Neural progenitor cell (in vitro differentiated cells): ENCODE measurements at regions not wholly inside any gene's neighbourhood (a gene's known extent, or its start where the extent isn't known, plus 50 kb on each side); places are given as distances from the start of the nearest gene placed in this dataset.

ENCODE experiments used
- DNase-seq: peaks from one replicate; pipeline ENCODE4 v3.0.0-alpha.2; 2016; ENCODE audit warnings: low spot score
- H2AFZ ChIP-seq: fragments of 200-600 bp; sonication (generic); replicated peaks from 2 replicates; pipeline ENCODE4 v1.6.1; 2016; ENCODE audit warnings: antibody characterized with exemption
- H3F3A ChIP-seq: fragments of 200-600 bp; sonication (generic); 2 replicates; pipeline ENCODE4 v1.6.1; 2016; ENCODE audit warnings: antibody characterized with exemption, low read depth
- H3K27ac ChIP-seq: fragments of 200-600 bp; sonication (generic); 2 replicates; pipeline ENCODE4 v1.5.1; 2016; ENCODE audit warnings: mild to moderate bottlenecking
- H3K27me3 ChIP-seq: fragments of 200-600 bp; sonication (generic); 2 replicates; pipeline ENCODE4 v1.6.1; 2016; ENCODE audit warnings: mild to moderate bottlenecking, moderate library complexity
- H3K36me3 ChIP-seq: fragments of 200-600 bp; sonication (generic); 2 replicates; pipeline ENCODE4 v1.5.1; 2016
- H3K4me1 ChIP-seq: fragments of 200-600 bp; sonication (generic); 2 replicates; pipeline ENCODE4 v1.6.1; 2016; ENCODE audit warnings: mixed run types
- H3K4me2 ChIP-seq: fragments of 200-600 bp; sonication (generic); 2 replicates; pipeline ENCODE4 v1.6.1; 2016
- H3K4me3 ChIP-seq: fragments of 200-600 bp; sonication (generic); 2 replicates; pipeline ENCODE4 v1.5.1; 2016
- H3K79me2 ChIP-seq: fragments of 200-600 bp; sonication (generic); 2 replicates; pipeline ENCODE4 v1.6.1; 2016; ENCODE audit warnings: low read depth
- H3K9ac ChIP-seq: fragments of 200-600 bp; sonication (generic); 2 replicates; pipeline ENCODE4 v1.6.1; 2016
- H3K9me3 ChIP-seq: fragments of 200-600 bp; sonication (generic); 2 replicates; pipeline ENCODE4 v1.5.1; 2016; ENCODE audit warnings: low read depth
- H4K20me1 ChIP-seq: fragments of 200-600 bp; sonication (generic); 2 replicates; pipeline ENCODE4 v1.6.1; 2016; ENCODE audit warnings: low read depth
- H3K27ac Mint-ChIP-seq: 3 replicates; pipeline ENCODE4 v1.8.0; 2021; ENCODE audit warnings: mixed read lengths
- H3K27me3 Mint-ChIP-seq: 2 replicates; pipeline ENCODE4 v1.8.0; 2022; ENCODE audit warnings: low read depth, mild to moderate bottlenecking, inconsistent platforms, moderate library complexity, mixed read lengths; ENCODE audit not compliant: insufficient read depth
- H3K36me3 Mint-ChIP-seq: 3 replicates; pipeline ENCODE4 v1.8.0; 2021; ENCODE audit warnings: mixed read lengths
- H3K4me1 Mint-ChIP-seq: 3 replicates; pipeline ENCODE4 v1.8.0; 2021; ENCODE audit warnings: mixed read lengths
- H3K4me3 Mint-ChIP-seq: 3 replicates; pipeline ENCODE4 v1.8.0; 2021; ENCODE audit warnings: mild to moderate bottlenecking, moderate library complexity, mixed read lengths
- H3K9me3 Mint-ChIP-seq: 3 replicates; pipeline ENCODE4 v1.8.0; 2020; ENCODE audit warnings: mixed read lengths
- EZH2 ChIP-seq: fragments of 200-600 bp; sonication (generic); IDR thresholded peaks from 2 replicates; pipeline ENCODE4 v1.6.1; 2017; ENCODE audit warnings: antibody characterized with exemption, mild to moderate bottlenecking, moderate library complexity
- EZH2phosphoT487 ChIP-seq: fragments of 200-600 bp; sonication (generic); IDR thresholded peaks from 2 replicates; pipeline ENCODE4 v1.6.1; 2017; ENCODE audit warnings: antibody characterized with exemption
- TF ChIP-seq, protein P1 (sequence below): fragments of 200-600 bp; sonication (generic); IDR thresholded peaks from 2 replicates; pipeline ENCODE4 v1.5.1; 2017; ENCODE audit warnings: antibody characterized with exemption, mild to moderate bottlenecking

DNA sequence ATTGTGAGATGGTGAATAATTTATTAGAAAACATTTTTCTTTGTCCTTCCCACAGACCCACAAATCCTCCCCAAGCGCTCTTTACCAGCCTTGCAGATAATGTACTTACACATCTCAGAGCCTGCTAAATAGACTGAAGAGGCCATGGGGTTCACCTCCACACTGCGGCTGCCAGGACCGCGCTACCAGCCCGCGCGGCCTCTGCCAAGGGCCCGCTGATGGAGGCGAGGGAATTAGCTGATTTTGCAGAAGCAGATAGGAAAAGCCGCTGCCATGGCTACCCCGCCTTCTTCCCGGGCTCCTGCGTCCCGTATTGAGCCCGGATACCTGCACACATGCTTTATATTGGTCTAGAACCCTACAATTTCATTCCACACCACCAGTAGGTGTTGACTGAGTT, 248.0 kb upstream of the FOXD3 start:
- peaks cover 39% of the 10 kb centered on the region for H3K27me3 ChIP-seq
- no peaks in the 10 kb centered on the region for H3K36me3 ChIP-seq
- Mint-ChIP-seq H3K27ac (no peak overlapping the region), H3K36me3 (no peaks in the 10 kb centered on the region), H3K9me3 (peaks cover 7% of the 10 kb centered on the region), H3K4me1 (no peaks in the 10 kb centered on the region), H3K4me3 (peak overlapping the region; percentile 58), H3K27me3 (peaks cover 41% of the 10 kb centered on the region)
- H3K4me3 ChIP-seq, result peak overlapping the region; percentile 51
- no peak for DNase-seq
- H3K4me2 ChIP-seq, result peak overlapping the region; percentile 80
- TF ChIP-seq, protein P1, sequence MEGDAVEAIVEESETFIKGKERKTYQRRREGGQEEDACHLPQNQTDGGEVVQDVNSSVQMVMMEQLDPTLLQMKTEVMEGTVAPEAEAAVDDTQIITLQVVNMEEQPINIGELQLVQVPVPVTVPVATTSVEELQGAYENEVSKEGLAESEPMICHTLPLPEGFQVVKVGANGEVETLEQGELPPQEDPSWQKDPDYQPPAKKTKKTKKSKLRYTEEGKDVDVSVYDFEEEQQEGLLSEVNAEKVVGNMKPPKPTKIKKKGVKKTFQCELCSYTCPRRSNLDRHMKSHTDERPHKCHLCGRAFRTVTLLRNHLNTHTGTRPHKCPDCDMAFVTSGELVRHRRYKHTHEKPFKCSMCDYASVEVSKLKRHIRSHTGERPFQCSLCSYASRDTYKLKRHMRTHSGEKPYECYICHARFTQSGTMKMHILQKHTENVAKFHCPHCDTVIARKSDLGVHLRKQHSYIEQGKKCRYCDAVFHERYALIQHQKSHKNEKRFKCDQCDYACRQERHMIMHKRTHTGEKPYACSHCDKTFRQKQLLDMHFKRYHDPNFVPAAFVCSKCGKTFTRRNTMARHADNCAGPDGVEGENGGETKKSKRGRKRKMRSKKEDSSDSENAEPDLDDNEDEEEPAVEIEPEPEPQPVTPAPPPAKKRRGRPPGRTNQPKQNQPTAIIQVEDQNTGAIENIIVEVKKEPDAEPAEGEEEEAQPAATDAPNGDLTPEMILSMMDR, result no peak
- no peak for TF ChIP-seq EZH2
- TF ChIP-seq EZH2phosphoT487, result no peak
- no peaks in the 10 kb centered on the region for H4K20me1 ChIP-seq
- H3K9ac ChIP-seq, result no peak overlapping the region
- no peak overlapping the region for H3K27ac ChIP-seq
- H3K9me3 ChIP-seq, result no peaks in the 10 kb centered on the region
- H3K4me1 ChIP-seq, result no peaks in the 10 kb centered on the region
- H3K79me2 ChIP-seq, result no peaks in the 10 kb centered on the region
- no peaks in the 10 kb centered on the region for H3F3A ChIP-seq
- H2AFZ ChIP-seq, result peak overlapping the region; percentile 95

DNA sequence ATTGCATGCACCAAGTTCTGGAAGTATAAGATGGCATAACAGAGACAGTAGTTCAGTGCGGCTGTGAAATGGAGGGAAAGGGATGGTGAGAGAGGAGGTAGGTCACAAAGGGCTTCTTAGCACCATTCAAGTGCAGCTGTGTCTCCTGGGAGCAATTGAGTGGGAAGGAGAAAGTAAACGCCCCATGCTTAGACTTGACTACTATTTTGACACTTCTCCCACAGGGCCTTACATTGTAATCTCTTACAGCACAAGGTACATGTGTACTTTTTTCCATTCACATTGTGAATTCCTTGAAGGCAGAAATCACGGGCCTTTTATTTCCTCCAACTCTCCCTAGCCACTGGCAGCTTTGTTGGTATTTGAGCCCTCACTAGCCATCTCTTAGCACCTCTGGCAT, 239.6 kb upstream of the FOXD3 start:
- Histone ChIP-seq H3K9me3 (no peaks in the 10 kb centered on the region), H3K9ac (no peak overlapping the region), H3K79me2 (no peaks in the 10 kb centered on the region), H3K27ac (no peak overlapping the region), H3K4me2 (no peak overlapping the region), H3K27me3 (no peaks in the 10 kb centered on the region), H3F3A (no peaks in the 10 kb centered on the region), H2AFZ (no peak overlapping the region), H3K36me3 (no peaks in the 10 kb centered on the region), H3K4me3 (no peak overlapping the region), H3K4me1 (peaks cover 3% of the 10 kb centered on the region), H4K20me1 (no peaks in the 10 kb centered on the region)
- Mint-ChIP-seq H3K27me3 (peaks cover 66% of the 10 kb centered on the region), H3K36me3 (no peaks in the 10 kb centered on the region), H3K27ac (no peak overlapping the region), H3K9me3 (no peaks in the 10 kb centered on the region), H3K4me3 (no peak overlapping the region), H3K4me1 (peaks cover under 1% of the 10 kb centered on the region)
- no peak for DNase-seq
- TF ChIP-seq, protein P1, result no peak
- TF ChIP-seq EZH2phosphoT487, result no peak
- TF ChIP-seq EZH2, result no peak

DNA sequence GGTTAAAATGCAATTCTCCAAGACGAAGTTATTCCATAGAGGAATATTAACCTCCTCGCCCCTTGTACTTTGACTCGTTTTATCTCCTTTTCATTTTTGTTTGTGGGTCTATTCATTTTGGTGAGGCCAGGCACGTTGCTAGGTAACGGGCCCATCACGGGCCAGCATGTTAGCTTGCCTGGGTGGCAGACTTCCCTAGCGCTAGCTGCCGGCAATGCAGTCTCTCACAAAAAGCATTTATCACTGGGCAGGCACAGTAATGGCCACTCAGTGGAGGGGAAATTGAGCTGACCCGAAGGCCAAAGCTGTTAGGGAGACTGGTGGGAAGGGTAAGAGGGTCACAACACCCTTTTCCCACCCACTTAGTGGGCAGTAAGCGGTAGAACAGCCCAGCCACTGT, 234.4 kb upstream of the FOXD3 start:
- H3F3A ChIP-seq, result no peaks in the 10 kb centered on the region
- no peak overlapping the region for H3K4me3 ChIP-seq
- H3K27me3 ChIP-seq, result no peaks in the 10 kb centered on the region
- no peaks in the 10 kb centered on the region for H4K20me1 ChIP-seq
- no peaks in the 10 kb centered on the region for H3K9me3 ChIP-seq
- no peak overlapping the region for H3K27ac ChIP-seq
- DNase-seq, result peak; percentile 88
- Mint-ChIP-seq H3K4me1 (peaks cover 9% of the 10 kb centered on the region), H3K27ac (peak overlapping the region; percentile 40), H3K4me3 (peak overlapping the region; percentile 22), H3K27me3 (peaks cover 57% of the 10 kb centered on the region), H3K9me3 (peaks cover 12% of the 10 kb centered on the region), H3K36me3 (no peaks in the 10 kb centered on the region)
- H2AFZ ChIP-seq, result peak overlapping the region; percentile 48
- no peaks in the 10 kb centered on the region for H3K36me3 ChIP-seq
- no peak overlapping the region for H3K4me2 ChIP-seq
- H3K4me1 ChIP-seq, result peaks cover 16% of the 10 kb centered on the region
- H3K79me2 ChIP-seq, result no peaks in the 10 kb centered on the region
- TF ChIP-seq, protein P1, result peak; percentile 51
- no peak for TF ChIP-seq EZH2phosphoT487
- H3K9ac ChIP-seq, result no peak overlapping the region
